OCI-LY7 (cell line): ENCODE measurements at regions not wholly inside any gene's neighbourhood (a gene's known extent, or its start where the extent isn't known, plus 50 kb on each side); places are given as distances from the start of the nearest gene placed in this dataset.

Source experiments
- EZH2phosphoT487 ChIP-seq: fragments of 200-600 bp; sonication (generic); IDR thresholded peaks from 2 replicates; pipeline ENCODE4 v1.6.1; 2018; ENCODE audit warnings: low read depth, borderline replicate concordance, mild to moderate bottlenecking, mixed run types, antibody characterized with exemption, low read length, moderate library complexity, mixed read lengths
- TF ChIP-seq, protein P1 (sequence below): fragments of 200-600 bp; sonication (generic); conservative IDR thresholded peaks from 2 replicates; pipeline ENCODE4 v1.5.1; 2014; ENCODE audit warnings: mild to moderate bottlenecking, antibody characterized with exemption, low read length, moderate library complexity, mixed read lengths

DNA sequence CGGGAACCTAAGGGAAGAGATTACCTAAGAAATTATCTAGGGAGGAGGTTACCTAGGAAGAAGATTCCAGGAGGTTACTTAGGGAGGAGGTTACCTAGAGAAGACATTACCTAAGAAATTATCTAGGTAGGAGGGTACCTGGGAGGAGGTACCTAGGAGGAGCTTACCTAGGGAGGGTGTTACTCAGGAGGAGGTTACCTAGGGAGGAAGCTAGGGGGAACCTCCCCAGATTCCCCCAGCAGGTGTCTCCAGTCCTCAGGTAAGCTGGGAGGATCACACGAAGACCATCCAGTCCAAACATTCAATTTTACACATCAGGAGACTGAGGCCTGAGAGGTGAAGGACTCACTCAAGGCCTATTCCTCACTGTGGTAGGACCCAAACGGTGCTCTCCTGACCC lies 482.8 kb downstream of the TBC1D22A start:
- TF ChIP-seq, protein P1, sequence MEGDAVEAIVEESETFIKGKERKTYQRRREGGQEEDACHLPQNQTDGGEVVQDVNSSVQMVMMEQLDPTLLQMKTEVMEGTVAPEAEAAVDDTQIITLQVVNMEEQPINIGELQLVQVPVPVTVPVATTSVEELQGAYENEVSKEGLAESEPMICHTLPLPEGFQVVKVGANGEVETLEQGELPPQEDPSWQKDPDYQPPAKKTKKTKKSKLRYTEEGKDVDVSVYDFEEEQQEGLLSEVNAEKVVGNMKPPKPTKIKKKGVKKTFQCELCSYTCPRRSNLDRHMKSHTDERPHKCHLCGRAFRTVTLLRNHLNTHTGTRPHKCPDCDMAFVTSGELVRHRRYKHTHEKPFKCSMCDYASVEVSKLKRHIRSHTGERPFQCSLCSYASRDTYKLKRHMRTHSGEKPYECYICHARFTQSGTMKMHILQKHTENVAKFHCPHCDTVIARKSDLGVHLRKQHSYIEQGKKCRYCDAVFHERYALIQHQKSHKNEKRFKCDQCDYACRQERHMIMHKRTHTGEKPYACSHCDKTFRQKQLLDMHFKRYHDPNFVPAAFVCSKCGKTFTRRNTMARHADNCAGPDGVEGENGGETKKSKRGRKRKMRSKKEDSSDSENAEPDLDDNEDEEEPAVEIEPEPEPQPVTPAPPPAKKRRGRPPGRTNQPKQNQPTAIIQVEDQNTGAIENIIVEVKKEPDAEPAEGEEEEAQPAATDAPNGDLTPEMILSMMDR = no peak
- no peak for TF ChIP-seq EZH2phosphoT487
